IMR-90 (cell line): ENCODE measurements at regions not wholly inside any gene's neighbourhood (a gene's known extent, or its start where the extent isn't known, plus 50 kb on each side); places are given as distances from the start of the nearest gene placed in this dataset.

Experiments used
- ATAC-seq: fragments of 200-7000 bp; cut with Tn5 transposase; 2 replicates; pipeline ENCODE4 v1.9.1; 2020; ENCODE audit warnings: low read depth, mild to moderate bottlenecking, moderate library complexity
- BruUV-seq: library from RNA; stranded (reverse); fragments of 400-500 nt; replicated peaks from 2 replicates; lab custom pipeline; 2021; lab: Mats Ljungman, UMichigan
- CTCF ChIA-PET: fragments of 300-600 bp; formaldehyde crosslinking; extraction: SDS; loops from one replicate; lab custom pipeline; 2021; ENCODE audit warnings: antibody characterized with exemption; lab: Yijun Ruan, JAX
- POLR2A ChIA-PET: fragments of 300-600 bp; sonication (Branson Sonifier 250); formaldehyde crosslinking; loops from one replicate; lab custom pipeline; 2022; ENCODE audit warnings: antibody characterized with exemption; ENCODE audit not compliant: unreplicated experiment; lab: Charles Lee
- DNase-seq: peaks from one replicate; pipeline ENCODE4 v3.0.0; 2013
- H2AFZ ChIP-seq: replicated peaks from 2 replicates; pipeline ENCODE3; 2013; ENCODE audit warnings: low read length, mild to moderate bottlenecking; ENCODE audit not compliant: poor library complexity
- H2AK5ac ChIP-seq: 2 replicates; pipeline ENCODE4 v1.6.1; 2013; ENCODE audit warnings: low read depth, low read length, inconsistent platforms
- H2AK9ac ChIP-seq: replicated peaks from 2 replicates; pipeline ENCODE3; 2013; ENCODE audit warnings: mild to moderate bottlenecking, low read depth, low read length, moderate library complexity; ENCODE audit not compliant: poor library complexity
- H2BK120ac ChIP-seq: 2 replicates; pipeline ENCODE4 v1.6.1; 2013; ENCODE audit warnings: low read depth, low read length, inconsistent platforms
- H2BK15ac ChIP-seq: 3 replicates; pipeline ENCODE4 v1.6.1; 2013; ENCODE audit warnings: low read depth, low read length, inconsistent platforms
- H2BK20ac ChIP-seq: 2 replicates; pipeline ENCODE4 v1.6.1; 2013; ENCODE audit warnings: low read depth, mild to moderate bottlenecking, inconsistent platforms, low read length, moderate library complexity
- H2BK5ac ChIP-seq: 2 replicates; pipeline ENCODE4 v1.6.1; 2013; ENCODE audit warnings: mild to moderate bottlenecking, low read depth, low read length, inconsistent platforms; ENCODE audit not compliant: poor library complexity, severe bottlenecking
- H3K14ac ChIP-seq: replicated peaks from 2 replicates; pipeline ENCODE4 v1.6.1; 2013; ENCODE audit warnings: low read depth, low read length, inconsistent platforms
- H3K18ac ChIP-seq: 2 replicates; pipeline ENCODE4 v1.6.1; 2013; ENCODE audit warnings: low read depth, low read length, control low read depth
- H3K23ac ChIP-seq: 2 replicates; pipeline ENCODE4 v1.6.1; 2013; ENCODE audit warnings: low read depth, low read length, inconsistent platforms
- H3K27ac ChIP-seq: 2 replicates; pipeline ENCODE4 v1.5.1; 2013; ENCODE audit warnings: mild to moderate bottlenecking, control low read depth, low read length; ENCODE audit not compliant: insufficient read depth
- H3K27me3 ChIP-seq: 2 replicates; pipeline ENCODE4 v1.6.1; 2013; ENCODE audit warnings: low read length; ENCODE audit not compliant: control insufficient read depth, insufficient read depth
- H3K36me3 ChIP-seq: 2 replicates; pipeline ENCODE4 v1.6.1; 2013; ENCODE audit warnings: low read length, mixed read lengths; ENCODE audit not compliant: control insufficient read depth, insufficient read depth
- H3K4ac ChIP-seq: 2 replicates; pipeline ENCODE4 v1.6.1; 2013; ENCODE audit warnings: low read depth, low read length, inconsistent platforms
- H3K4me1 ChIP-seq: 2 replicates; pipeline ENCODE4 v1.6.1; 2013; ENCODE audit warnings: low read length, mixed read lengths; ENCODE audit not compliant: control insufficient read depth, insufficient read depth
- H3K4me2 ChIP-seq: 2 replicates; pipeline ENCODE4 v1.6.1; 2013; ENCODE audit warnings: low read depth, mild to moderate bottlenecking, control low read depth, low read length, moderate library complexity
- H3K4me3 ChIP-seq: 2 replicates; pipeline ENCODE4 v1.5.1; 2013; ENCODE audit warnings: low read depth, mild to moderate bottlenecking, control low read depth, low read length, moderate library complexity; ENCODE audit not compliant: insufficient read depth
- H3K56ac ChIP-seq: 2 replicates; pipeline ENCODE4 v1.6.1; 2013; ENCODE audit warnings: low read length, inconsistent platforms; ENCODE audit not compliant: insufficient read depth; ENCODE audit errors: extremely low read depth
- H3K79me1 ChIP-seq, 2 experiments: 2 replicates each; pipeline ENCODE4 v1.6.1; 2013; ENCODE audit warnings: low read length in 2 of 2, inconsistent platforms in 1 of 2, low read depth in 1 of 2
- H3K9ac ChIP-seq: 2 replicates; pipeline ENCODE4 v1.6.1; 2013; ENCODE audit warnings: low read depth, low read length, control low read depth
- H3K9me1 ChIP-seq: 2 replicates; pipeline ENCODE4 v1.6.1; 2013; ENCODE audit warnings: low read length, inconsistent platforms; ENCODE audit not compliant: insufficient read depth
- H3K9me3 ChIP-seq: 2 replicates; pipeline ENCODE4 v1.6.1; 2013; ENCODE audit warnings: low read length; ENCODE audit not compliant: control insufficient read depth, insufficient read depth
- H4K20me1 ChIP-seq: 2 replicates; pipeline ENCODE4 v1.6.1; 2013; ENCODE audit warnings: low read length, inconsistent platforms; ENCODE audit not compliant: insufficient read depth
- H4K5ac ChIP-seq: 2 replicates; pipeline ENCODE4 v1.6.1; 2013; ENCODE audit warnings: mild to moderate bottlenecking, low read depth, low read length, control low read depth
- H4K8ac ChIP-seq, 2 experiments: 2 replicates each; pipeline ENCODE4 v1.6.1; 2013; ENCODE audit warnings: low read depth in 2 of 2, low read length in 2 of 2, control low read depth in 1 of 2, inconsistent platforms in 1 of 2
- H4K91ac ChIP-seq: 2 replicates; pipeline ENCODE4 v1.6.1; 2013; ENCODE audit warnings: low read depth, low read length, inconsistent platforms; ENCODE audit not compliant: insufficient read depth
- BHLHE40 ChIP-seq: fragments of 150-350 bp; IDR thresholded peaks from 2 replicates; pipeline ENCODE4 v1.6.1; 2016; ENCODE audit warnings: mild to moderate bottlenecking, low read depth, low read length
- CEBPB ChIP-seq: IDR thresholded peaks from 2 replicates; pipeline ENCODE4 v1.6.1; 2012; ENCODE audit warnings: low read depth, low read length, improper control_type of control experiment
- CTCF ChIP-seq: conservative IDR thresholded peaks from 2 replicates; pipeline ENCODE4 v1.5.1; 2012; ENCODE audit warnings: mild to moderate bottlenecking, low read depth, low read length, improper control_type of control experiment
- MAFK ChIP-seq: IDR thresholded peaks from 2 replicates; pipeline ENCODE4 v1.6.1; 2012; ENCODE audit warnings: low read depth, low read length, improper control_type of control experiment
- MAZ ChIP-seq: IDR thresholded peaks from 2 replicates; pipeline ENCODE4 v1.6.1; 2012; ENCODE audit warnings: low read depth, mild to moderate bottlenecking, low read length, improper control_type of control experiment, moderate library complexity, borderline replicate concordance
- MXI1 ChIP-seq: IDR thresholded peaks from 2 replicates; pipeline ENCODE4 v1.6.1; 2012; ENCODE audit warnings: low read depth, mild to moderate bottlenecking, low read length, moderate library complexity, borderline replicate concordance
- NFE2L2 ChIP-seq: fragments of 150-350 bp; IDR thresholded peaks from 2 replicates; pipeline ENCODE4 v1.6.1; 2016; ENCODE audit warnings: low read depth, mild to moderate bottlenecking, low read length
- POLR2A ChIP-seq: IDR thresholded peaks from 2 replicates; pipeline ENCODE4 v1.6.1; 2012; ENCODE audit warnings: mild to moderate bottlenecking, low read depth, low read length
- RAD21 ChIP-seq: IDR thresholded peaks from 2 replicates; pipeline ENCODE4 v1.6.1; 2012; ENCODE audit warnings: low read length, improper control_type of control experiment
- RCOR1 ChIP-seq: IDR thresholded peaks from 2 replicates; pipeline ENCODE4 v1.6.1; 2012; ENCODE audit warnings: mild to moderate bottlenecking, low read length, improper control_type of control experiment; ENCODE audit not compliant: insufficient replicate concordance
- RFX5 ChIP-seq: IDR thresholded peaks from 2 replicates; pipeline ENCODE4 v1.8.0; 2012; ENCODE audit warnings: low read depth, mild to moderate bottlenecking, low read length, moderate library complexity
- SMC3 ChIP-seq: fragments of 150-350 bp; IDR thresholded peaks from 2 replicates; pipeline ENCODE4 v1.6.1; 2016; ENCODE audit warnings: low read depth, mild to moderate bottlenecking, antibody characterized with exemption, low read length, moderate library complexity
- USF2 ChIP-seq: fragments of 150-350 bp; IDR thresholded peaks from 2 replicates; pipeline ENCODE4 v1.6.1; 2017; ENCODE audit warnings: mild to moderate bottlenecking, antibody characterized with exemption, low read length, low read depth
- WGBS, 2 experiments: methylation state at CpG; one replicate each; pipeline versions ENCODE4 v1.1.5 to v1.1.7; 2013; ENCODE audit warnings: missing lambda C conversion rate in 2 of 2; ENCODE audit not compliant: insufficient read length in 1 of 2; ENCODE audit errors: extremely low coverage in 2 of 2; 5-methylcytosine and 5-hydroxymethylcytosine counted together
- dilution Hi-C: fragments of 300-500 bp; cut with HindIII; formaldehyde crosslinking; loops from one replicate; pipeline ENCODE4 v1.14.3; 2018; ENCODE audit warnings: low sequenced_read_pairs; ENCODE audit not compliant: unreplicated experiment
- in situ Hi-C: fragments of 300-500 bp; cut with MboI; formaldehyde crosslinking; loops from 3 replicates; pipeline ENCODE4 v1.14.3; 2019; ENCODE audit warnings: low sequenced_read_pairs, inconsistent platforms, mixed read lengths
- intact Hi-C: fragments of 100-400 bp; cut with micrococcal nuclease; formaldehyde crosslinking; loops from 2 replicates; pipeline ENCODE4 v1.10.0; 2022
- TF ChIP-seq, protein P1 (sequence below): fragments of 150-350 bp; IDR thresholded peaks from 2 replicates; pipeline ENCODE4 v1.6.1; 2016; ENCODE audit warnings: low read depth, mild to moderate bottlenecking, low read length, moderate library complexity, borderline replicate concordance

DNA sequence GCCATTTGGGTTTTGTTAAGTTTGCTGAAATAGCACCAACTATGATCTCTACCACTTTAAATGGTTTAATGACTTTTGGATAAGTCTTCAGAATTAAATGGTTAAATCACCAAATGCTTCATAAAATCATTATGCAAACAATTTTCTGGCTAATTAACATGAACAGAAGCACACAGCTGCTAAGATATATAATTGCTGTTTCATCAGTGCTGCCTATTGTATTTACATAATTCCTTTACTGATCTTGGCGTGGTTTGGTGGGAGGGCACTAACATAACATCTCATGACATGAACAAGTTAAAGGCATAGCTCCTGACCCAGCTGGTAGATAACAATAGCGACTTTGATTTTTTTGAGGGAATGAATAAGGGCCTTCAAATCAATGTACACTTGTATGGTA lies 94.1 kb downstream of the FZD1 start:
- no TSS peak for BruUV-seq
- Histone ChIP-seq H2BK5ac (no peak overlapping the region), H3K9me3 (no peaks in the 10 kb centered on the region), H4K8ac (no peak overlapping the region), H4K5ac (no peak overlapping the region), H3K4me3 (no peak overlapping the region), H4K20me1 (no peaks in the 10 kb centered on the region), H3K36me3 (no peaks in the 10 kb centered on the region), H3K79me1 (no peaks in the 10 kb centered on the region), H2AFZ (no peak overlapping the region), H2AK5ac (no peak overlapping the region), H3K9ac (no peak overlapping the region), H3K18ac (no peak overlapping the region), H2AK9ac (no peak overlapping the region), H3K27me3 (peaks cover 3% of the 10 kb centered on the region), H3K4me1 (no peaks in the 10 kb centered on the region), H3K9me1 (no peaks in the 10 kb centered on the region), H3K23ac (no peak overlapping the region), H2BK120ac (no peak overlapping the region), H3K56ac (no peak overlapping the region), H2BK20ac (no peak overlapping the region), H3K14ac (no peak overlapping the region), H4K91ac (no peak overlapping the region), H3K4ac (no peak overlapping the region), H2BK15ac (no peak overlapping the region), H3K27ac (no peak overlapping the region), H3K4me2 (no peak overlapping the region)
- DNase-seq (no peak), ATAC-seq (no peak)
- in situ Hi-C loops (no loop called here), dilution Hi-C loops (no loop called here), intact Hi-C loops (no loop called here)
- WGBS, 2 experiments, result no CpG with 5 or more reads among the region's 2 CpGs
- TF ChIP-seq POLR2A (no peak), RAD21 (no peak), RCOR1 (no peak), SMC3 (no peak), MXI1 (no peak), RFX5 (no peak), BHLHE40 (no peak), USF2 (no peak), NFE2L2 (no peak), MAFK (no peak), MAZ (no peak), CTCF (no peak), CEBPB (no peak)
- TF ChIP-seq, protein P1, sequence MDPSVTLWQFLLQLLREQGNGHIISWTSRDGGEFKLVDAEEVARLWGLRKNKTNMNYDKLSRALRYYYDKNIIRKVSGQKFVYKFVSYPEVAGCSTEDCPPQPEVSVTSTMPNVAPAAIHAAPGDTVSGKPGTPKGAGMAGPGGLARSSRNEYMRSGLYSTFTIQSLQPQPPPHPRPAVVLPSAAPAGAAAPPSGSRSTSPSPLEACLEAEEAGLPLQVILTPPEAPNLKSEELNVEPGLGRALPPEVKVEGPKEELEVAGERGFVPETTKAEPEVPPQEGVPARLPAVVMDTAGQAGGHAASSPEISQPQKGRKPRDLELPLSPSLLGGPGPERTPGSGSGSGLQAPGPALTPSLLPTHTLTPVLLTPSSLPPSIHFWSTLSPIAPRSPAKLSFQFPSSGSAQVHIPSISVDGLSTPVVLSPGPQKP, result no peak
- ChIA-PET POLR2A (no interaction called here), CTCF (no interaction called here)
